ENCODE measurements at regions not wholly inside any gene's neighbourhood (a gene's known extent, or its start where the extent isn't known, plus 50 kb on each side); places are given as distances from the start of the nearest gene placed in this dataset.
"Not testable (repeated sequence)": the region's sequence is repeated elsewhere in the genome, so short reads cannot be mapped to it uniquely, and the experiment has no call there.

- H3K27me3 ChIP-seq: no peaks in the 10 kb centered on the region
- no peak for ATAC-seq
- no peaks in the 10 kb centered on the region for H3K36me3 ChIP-seq
- no peaks in the 10 kb centered on the region for H3K4me1 ChIP-seq
- intact Hi-C loops (cut with DNase I): no loop called here
- no peak for TF ChIP-seq CTCF (IDR thresholded peaks at IDR 0.05)
- no peak for DNase-seq
- no peak overlapping the region for H3K27ac ChIP-seq
- no peaks in the 10 kb centered on the region for H3K9me3 ChIP-seq
- no peak overlapping the region for H3K4me3 ChIP-seq
Observed at GRCh38 chr2:146721486-146721885, 1123.3 kb upstream of the ACVR2A start.

- Histone ChIP-seq H3K27ac (no peak overlapping the region), H3K9me3 (no peaks in the 10 kb centered on the region), H3K4me1 (no peaks in the 10 kb centered on the region), H3K27me3 (no peaks in the 10 kb centered on the region), H3K4me3 (no peak overlapping the region), H3K36me3 (no peaks in the 10 kb centered on the region)
- DNase-seq (no peak), ATAC-seq (peak; percentile 21)
- no peak for TF ChIP-seq CTCF (IDR thresholded peaks at IDR 0.05)
- intact Hi-C loops (cut with DNase I): no loop called here
Observed at GRCh38 chr2:146720170-146720569, 1124.7 kb upstream of the ACVR2A start.

- TF ChIP-seq CTCF (IDR thresholded peaks at IDR 0.05): no peak
- H3K27me3 ChIP-seq: no peaks in the 10 kb centered on the region
- no peaks in the 10 kb centered on the region for H3K4me1 ChIP-seq
- H3K9me3 ChIP-seq: no peaks in the 10 kb centered on the region
- no peaks in the 10 kb centered on the region for H3K36me3 ChIP-seq
- DNase-seq (no peak), ATAC-seq (no peak)
- no peak overlapping the region for H3K27ac ChIP-seq
- H3K4me3 ChIP-seq: no peak overlapping the region
- intact Hi-C loops (cut with DNase I): no loop called here
Observed at GRCh38 chr2:146716591-146716990, 1128.2 kb upstream of the ACVR2A start.

GRCh38 chr2:146709004-146709403 lies 1135.8 kb upstream of the ACVR2A start:
- no peak for ATAC-seq
- Histone ChIP-seq H3K27me3 (no peaks in the 10 kb centered on the region), H3K27ac (no peak overlapping the region), H3K9me3 (no peaks in the 10 kb centered on the region), H3K4me1 (no peaks in the 10 kb centered on the region), H3K4me3 (no peak overlapping the region), H3K36me3 (no peaks in the 10 kb centered on the region)
- no peak for TF ChIP-seq CTCF (IDR thresholded peaks at IDR 0.05)
- intact Hi-C loops (cut with DNase I): no loop called here
- no peak for DNase-seq

GRCh38 chr2:146701183-146701582 lies 1143.6 kb upstream of the ACVR2A start:
- Histone ChIP-seq H3K36me3 (no peaks in the 10 kb centered on the region), H3K4me3 (no peak overlapping the region), H3K27me3 (no peaks in the 10 kb centered on the region), H3K9me3 (no peaks in the 10 kb centered on the region), H3K4me1 (no peaks in the 10 kb centered on the region), H3K27ac (no peak overlapping the region)
- intact Hi-C loops (cut with DNase I): no loop called here
- ATAC-seq: no peak
- no peak for TF ChIP-seq CTCF (IDR thresholded peaks at IDR 0.05)
- DNase-seq: no peak

- H3K36me3 ChIP-seq: no peaks in the 10 kb centered on the region
- no peak for ATAC-seq
Observed at GRCh38 chr2:146697307-146697706, 1147.5 kb upstream of the ACVR2A start.

GRCh38 chr2:146696787-146697186 lies 1148.0 kb upstream of the ACVR2A start:
- DNase-seq; ATAC-seq; H3K4me3 ChIP-seq; H3K27me3 ChIP-seq; H3K27ac ChIP-seq; intact Hi-C loops (cut with DNase I); H3K36me3 ChIP-seq; H3K4me1 ChIP-seq; H3K9me3 ChIP-seq: not testable (repeated sequence)

More at GRCh38 chr2:146697307-146697706, 1147.5 kb upstream of the ACVR2A start:
- no peak for TF ChIP-seq CTCF (IDR thresholded peaks at IDR 0.05)
- H3K4me3 ChIP-seq: no peak overlapping the region
- no peaks in the 10 kb centered on the region for H3K27me3 ChIP-seq
- intact Hi-C loops (cut with DNase I): no loop called here
- no peak for DNase-seq
- no peaks in the 10 kb centered on the region for H3K4me1 ChIP-seq
- no peak overlapping the region for H3K27ac ChIP-seq
- no peaks in the 10 kb centered on the region for H3K9me3 ChIP-seq
